ENCODE measurements at regions not wholly inside any gene's neighbourhood (a gene's known extent, or its start where the extent isn't known, plus 50 kb on each side); places are given as distances from the start of the nearest gene placed in this dataset.
"Not testable (repeated sequence)": the region's sequence is repeated elsewhere in the genome, so short reads cannot be mapped to it uniquely, and the experiment has no call there.

DNA sequence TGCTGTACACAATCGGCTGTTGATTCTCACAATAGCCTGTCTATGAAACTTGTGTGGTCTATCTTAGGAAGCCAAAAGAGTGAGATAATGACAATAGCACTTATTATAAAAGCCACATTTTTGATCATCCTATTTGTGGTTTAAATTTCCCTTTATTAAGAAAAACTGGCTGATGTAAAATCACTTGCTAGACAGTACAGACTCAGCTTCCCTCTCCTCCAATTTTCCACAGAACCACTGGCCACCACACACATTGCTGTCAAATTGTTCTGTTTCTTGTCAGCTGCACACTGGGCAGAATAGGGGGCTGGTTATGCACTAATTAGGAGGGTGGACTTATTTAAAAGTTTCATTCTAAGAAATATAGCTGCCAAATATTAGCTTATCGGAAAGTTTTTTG is 425.9 kb downstream of the EPHA3 start:
- Histone ChIP-seq H3K4me1 (ENCODE audit: insufficient read depth, low read length) (peaks cover 14% of the 10 kb centered on the region), H3K36me3 (ENCODE audit: insufficient read depth, low read length) (no peaks in the 10 kb centered on the region), H3K4me3 (ENCODE audit: low read length) (no peak overlapping the region), H3K27ac (ENCODE audit: low read depth, low read length) (no peak overlapping the region), H3K9ac (ENCODE audit: low read depth, low read length) (no peak overlapping the region), H3K27me3 (ENCODE audit: insufficient read depth, low read length) (no peaks in the 10 kb centered on the region), H3K9me3 (ENCODE audit: insufficient read depth, low read depth, low read length) (no peaks in the 10 kb centered on the region; the same call in 1 of the 2 replicates)
- 82% methylated on average over 2 of the region's 2 CpGs for WGBS

DNA sequence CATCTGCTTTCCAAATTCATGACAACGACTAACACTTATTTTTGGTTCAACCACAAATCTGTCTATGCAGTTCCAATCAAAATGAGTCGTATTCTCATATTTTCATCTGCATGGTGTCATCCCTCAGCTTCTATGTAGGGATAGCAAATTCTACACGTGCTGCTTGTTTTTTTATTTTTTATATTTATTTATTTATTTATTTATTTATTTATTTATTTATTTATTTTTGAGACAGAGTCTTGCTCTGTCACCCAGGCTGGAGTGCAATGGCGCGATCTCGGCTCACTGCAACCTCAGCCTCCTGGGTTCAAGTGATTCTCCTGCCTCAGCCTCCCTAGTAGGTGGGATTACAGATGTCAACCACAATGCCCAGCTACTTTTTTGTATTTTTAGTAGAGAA is 447.2 kb downstream of the EPHA3 start:
- H3K27me3 ChIP-seq (ENCODE audit: insufficient read depth, low read length); H3K4me1 ChIP-seq (ENCODE audit: insufficient read depth, low read length); H3K27ac ChIP-seq (ENCODE audit: low read depth, low read length); H3K9ac ChIP-seq (ENCODE audit: low read depth, low read length); H3K36me3 ChIP-seq (ENCODE audit: insufficient read depth, low read length); H3K9me3 ChIP-seq (ENCODE audit: insufficient read depth, low read depth, low read length); H3K4me3 ChIP-seq (ENCODE audit: low read length): not testable (repeated sequence)
- WGBS: 97% methylated on average over 5 of the region's 6 CpGs

DNA sequence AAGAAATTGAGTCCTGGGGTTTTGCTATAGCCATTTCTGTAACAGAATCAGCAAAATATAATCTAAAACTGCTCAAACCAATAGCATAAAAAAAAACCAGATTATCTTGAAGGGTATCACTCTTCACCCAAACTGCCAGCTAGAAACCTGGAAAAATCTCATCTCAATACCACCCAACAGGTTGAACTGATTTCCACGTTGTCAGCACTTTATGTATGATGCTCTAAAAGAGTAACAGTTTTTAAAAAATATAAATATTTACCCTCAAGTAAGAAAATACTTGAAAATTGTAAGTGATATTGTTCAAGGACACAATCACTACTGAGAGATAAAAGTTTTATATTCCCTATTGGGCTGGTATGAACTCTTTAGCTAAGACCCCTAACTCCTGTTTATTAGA is 451.3 kb downstream of the EPHA3 start:
- Histone ChIP-seq H3K9me3 (ENCODE audit: insufficient read depth, low read depth, low read length) (no peaks in the 10 kb centered on the region), H3K27ac (ENCODE audit: low read depth, low read length) (no peak overlapping the region), H3K36me3 (ENCODE audit: insufficient read depth, low read length) (no peaks in the 10 kb centered on the region), H3K27me3 (ENCODE audit: insufficient read depth, low read length) (no peaks in the 10 kb centered on the region), H3K4me1 (ENCODE audit: insufficient read depth, low read length) (no peaks in the 10 kb centered on the region), H3K9ac (ENCODE audit: low read depth, low read length) (no peak overlapping the region), H3K4me3 (ENCODE audit: low read length) (no peak overlapping the region)
- no CpG with 5 or more reads among the region's 1 CpG for WGBS

DNA sequence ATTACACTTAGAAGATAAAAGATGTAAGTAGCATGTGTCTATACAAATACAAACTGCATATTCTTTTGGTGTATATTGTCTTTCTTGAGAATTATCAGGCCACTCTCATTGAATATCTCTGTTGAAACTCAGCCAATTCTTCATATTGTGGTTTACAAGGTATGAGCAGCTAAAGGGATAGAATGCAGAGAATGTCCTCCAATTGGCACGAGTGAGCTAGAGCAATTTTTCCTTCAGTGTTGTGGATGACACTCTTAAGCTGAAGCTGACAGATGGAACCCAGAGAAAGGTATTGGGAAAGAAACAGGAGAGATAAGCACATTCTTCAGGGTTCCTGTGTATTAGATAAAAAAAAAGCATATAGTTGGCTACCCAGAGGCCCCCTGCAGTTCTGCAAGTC is 453.1 kb downstream of the EPHA3 start:
- Histone ChIP-seq H3K9me3 (ENCODE audit: insufficient read depth, low read depth, low read length) (no peaks in the 10 kb centered on the region), H3K4me1 (ENCODE audit: insufficient read depth, low read length) (no peaks in the 10 kb centered on the region), H3K9ac (ENCODE audit: low read depth, low read length) (no peak overlapping the region), H3K27me3 (ENCODE audit: insufficient read depth, low read length) (no peaks in the 10 kb centered on the region), H3K36me3 (ENCODE audit: insufficient read depth, low read length) (no peaks in the 10 kb centered on the region), H3K4me3 (ENCODE audit: low read length) (no peak overlapping the region), H3K27ac (ENCODE audit: low read depth, low read length) (no peak overlapping the region)
- 91% methylated on average over 1 of the region's 1 CpG for WGBS

DNA sequence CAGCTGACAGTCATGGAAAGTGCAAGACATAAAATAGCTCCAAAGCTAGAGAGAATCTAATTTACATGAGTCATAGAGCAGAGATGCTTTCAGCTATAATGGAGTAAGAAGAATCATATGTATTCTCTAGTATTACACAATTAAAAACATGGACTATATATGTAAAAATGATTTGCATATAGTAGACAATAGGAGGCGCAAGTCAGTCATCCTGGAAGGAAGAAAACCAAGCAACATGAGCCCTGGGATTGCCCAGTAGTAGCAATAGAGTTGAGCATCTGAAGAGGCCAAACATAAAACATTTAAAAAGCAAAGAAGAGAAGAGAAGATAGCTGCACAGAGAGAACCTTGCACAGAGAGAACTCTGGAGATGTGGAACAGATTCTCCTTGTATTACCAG is 455.0 kb downstream of the EPHA3 start:
- Histone ChIP-seq H3K27ac (ENCODE audit: low read depth, low read length) (no peak overlapping the region), H3K36me3 (ENCODE audit: insufficient read depth, low read length) (no peaks in the 10 kb centered on the region), H3K4me3 (ENCODE audit: low read length) (no peak overlapping the region), H3K27me3 (ENCODE audit: insufficient read depth, low read length) (no peaks in the 10 kb centered on the region), H3K4me1 (ENCODE audit: insufficient read depth, low read length) (no peaks in the 10 kb centered on the region), H3K9me3 (ENCODE audit: insufficient read depth, low read depth, low read length) (no peaks in the 10 kb centered on the region), H3K9ac (ENCODE audit: low read depth, low read length) (no peak overlapping the region)
- WGBS: 79% methylated on average over 1 of the region's 1 CpG

DNA sequence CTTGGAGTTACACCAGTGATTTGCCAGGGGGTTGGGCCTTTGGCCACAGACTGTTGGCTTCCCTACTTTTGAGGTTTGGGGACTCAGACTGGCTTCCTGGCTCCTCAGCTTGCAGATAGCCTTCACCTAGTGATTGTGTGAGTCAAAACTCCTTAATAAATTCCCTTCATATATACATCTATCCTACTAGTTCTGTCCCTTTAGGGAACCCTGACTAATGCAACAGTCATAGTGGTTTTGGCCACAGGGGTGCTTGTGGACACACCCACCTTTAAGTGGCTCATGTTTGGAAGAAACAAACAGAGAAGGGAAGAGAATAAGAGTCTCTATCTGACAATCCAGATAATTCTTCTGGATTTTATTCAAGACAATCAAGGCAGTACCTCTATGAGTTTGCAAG is 457.7 kb downstream of the EPHA3 start:
- H3K9me3 ChIP-seq (ENCODE audit: insufficient read depth, low read depth, low read length): no peaks in the 10 kb centered on the region
- H3K9ac ChIP-seq (ENCODE audit: low read depth, low read length): no peak overlapping the region
- H3K4me3 ChIP-seq (ENCODE audit: low read length): no peak overlapping the region
- H3K27ac ChIP-seq (ENCODE audit: low read depth, low read length): no peak overlapping the region
- no peaks in the 10 kb centered on the region for H3K36me3 ChIP-seq (ENCODE audit: insufficient read depth, low read length)
- H3K4me1 ChIP-seq (ENCODE audit: insufficient read depth, low read length): no peaks in the 10 kb centered on the region
- no peaks in the 10 kb centered on the region for H3K27me3 ChIP-seq (ENCODE audit: insufficient read depth, low read length)

DNA sequence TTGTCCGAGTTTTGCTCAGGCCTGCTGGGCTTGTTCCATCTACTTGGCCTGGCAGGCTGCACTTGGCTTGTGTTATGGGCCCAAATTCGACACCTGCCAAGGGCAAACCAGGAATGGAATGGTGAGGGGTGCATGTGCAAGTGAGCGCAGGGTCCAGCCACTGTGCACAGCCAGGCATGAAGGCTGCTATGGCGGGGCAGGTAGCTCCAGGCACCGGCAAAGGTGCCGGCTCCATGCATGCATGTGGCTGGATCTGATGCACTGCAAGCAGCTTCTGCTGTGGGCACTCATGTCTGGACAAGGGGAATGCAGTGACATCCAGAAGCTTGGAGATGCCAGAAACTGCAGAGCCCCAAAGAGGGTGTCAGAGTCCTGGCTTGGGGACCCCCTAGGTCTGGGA is 463.0 kb downstream of the EPHA3 start:
- Histone ChIP-seq H3K4me3 (ENCODE audit: low read length) (no peak overlapping the region), H3K36me3 (ENCODE audit: insufficient read depth, low read length) (no peaks in the 10 kb centered on the region), H3K4me1 (ENCODE audit: insufficient read depth, low read length) (no peaks in the 10 kb centered on the region), H3K27me3 (ENCODE audit: insufficient read depth, low read length) (no peaks in the 10 kb centered on the region), H3K27ac (ENCODE audit: low read depth, low read length) (no peak overlapping the region), H3K9ac (ENCODE audit: low read depth, low read length) (no peak overlapping the region), H3K9me3 (ENCODE audit: insufficient read depth, low read depth, low read length) (no peaks in the 10 kb centered on the region)
- WGBS: 87% methylated on average over 6 of the region's 6 CpGs

DNA sequence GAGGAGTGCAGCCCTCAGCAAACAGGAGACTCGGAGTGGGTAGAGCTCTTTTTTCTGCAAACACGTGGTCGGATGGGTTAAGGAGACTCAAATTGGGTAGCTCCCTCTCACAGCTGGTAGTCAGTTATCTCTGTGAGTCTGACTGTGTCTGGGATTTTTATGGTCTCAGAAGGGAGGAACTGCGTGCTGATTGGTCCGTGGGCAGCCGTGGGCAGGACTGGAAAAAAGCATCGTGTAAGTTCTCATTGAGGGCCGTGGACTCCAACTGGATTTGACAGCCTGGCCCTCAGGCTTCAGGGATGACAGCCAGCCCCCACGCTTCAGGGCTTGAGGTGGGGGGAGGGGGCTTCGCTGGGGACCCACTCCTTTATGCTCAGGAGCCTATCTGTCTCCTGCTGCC is 463.9 kb downstream of the EPHA3 start:
- H3K36me3 ChIP-seq (ENCODE audit: insufficient read depth, low read length): no peaks in the 10 kb centered on the region
- no peaks in the 10 kb centered on the region for H3K27me3 ChIP-seq (ENCODE audit: insufficient read depth, low read length)
- 90% methylated on average over 10 of the region's 10 CpGs for WGBS
- no peak overlapping the region for H3K27ac ChIP-seq (ENCODE audit: low read depth, low read length)
- no peaks in the 10 kb centered on the region for H3K4me1 ChIP-seq (ENCODE audit: insufficient read depth, low read length)
- no peak overlapping the region for H3K9ac ChIP-seq (ENCODE audit: low read depth, low read length)
- no peaks in the 10 kb centered on the region for H3K9me3 ChIP-seq (ENCODE audit: insufficient read depth, low read depth, low read length)
- H3K4me3 ChIP-seq (ENCODE audit: low read length): no peak overlapping the region

DNA sequence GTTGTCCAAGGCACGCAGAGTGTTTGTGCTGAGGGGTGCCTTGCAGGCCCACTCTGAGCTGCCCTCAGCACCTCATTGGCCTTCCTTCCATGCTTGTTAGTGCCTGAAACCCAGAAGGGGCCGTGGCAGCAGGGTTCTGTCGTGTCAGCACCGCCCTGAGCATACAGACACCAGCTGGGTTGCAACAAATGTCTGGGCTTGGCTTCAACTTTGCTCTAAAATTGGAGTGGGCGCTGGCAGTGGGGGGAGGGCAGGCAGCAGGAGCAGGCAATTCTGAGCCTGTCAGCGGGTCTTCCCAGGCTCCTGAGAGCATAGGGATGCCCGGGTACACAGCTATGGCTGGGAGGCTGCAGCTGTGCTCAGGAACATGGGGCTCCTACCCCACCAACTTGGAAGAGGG is 464.3 kb downstream of the EPHA3 start:
- Histone ChIP-seq H3K4me1 (ENCODE audit: insufficient read depth, low read length) (no peaks in the 10 kb centered on the region), H3K9me3 (ENCODE audit: insufficient read depth, low read depth, low read length) (no peaks in the 10 kb centered on the region), H3K27me3 (ENCODE audit: insufficient read depth, low read length) (no peaks in the 10 kb centered on the region), H3K9ac (ENCODE audit: low read depth, low read length) (no peak overlapping the region), H3K4me3 (ENCODE audit: low read length) (no peak overlapping the region), H3K27ac (ENCODE audit: low read depth, low read length) (no peak overlapping the region), H3K36me3 (ENCODE audit: insufficient read depth, low read length) (no peaks in the 10 kb centered on the region)
- WGBS: 89% methylated on average over 7 of the region's 7 CpGs

DNA sequence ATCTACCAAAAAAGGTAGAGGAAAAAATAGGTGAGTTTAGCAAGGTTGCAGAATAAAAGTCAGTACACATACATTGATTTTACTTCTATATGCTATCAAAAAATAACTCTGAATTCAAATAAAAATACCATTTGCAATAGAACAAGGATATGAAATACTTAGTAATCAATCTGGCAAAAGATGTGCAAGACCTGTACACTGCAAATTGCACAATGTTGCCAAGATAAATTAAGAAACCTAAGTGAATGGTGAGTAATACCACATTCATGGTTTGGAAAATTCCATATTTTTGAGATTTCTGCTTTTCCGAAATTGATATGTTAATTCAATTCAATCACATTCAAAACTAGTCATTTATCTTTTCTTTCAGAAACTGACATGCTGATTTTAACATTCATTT is 464.8 kb downstream of the EPHA3 start:
- Histone ChIP-seq H3K9me3 (ENCODE audit: insufficient read depth, low read depth, low read length) (no peaks in the 10 kb centered on the region), H3K4me1 (ENCODE audit: insufficient read depth, low read length) (no peaks in the 10 kb centered on the region), H3K36me3 (ENCODE audit: insufficient read depth, low read length) (no peaks in the 10 kb centered on the region), H3K27me3 (ENCODE audit: insufficient read depth, low read length) (no peaks in the 10 kb centered on the region), H3K27ac (ENCODE audit: low read depth, low read length) (no peak overlapping the region), H3K4me3 (ENCODE audit: low read length) (no peak overlapping the region), H3K9ac (ENCODE audit: low read depth, low read length) (no peak overlapping the region)
- WGBS: 100% methylated on average over 1 of the region's 1 CpG

DNA sequence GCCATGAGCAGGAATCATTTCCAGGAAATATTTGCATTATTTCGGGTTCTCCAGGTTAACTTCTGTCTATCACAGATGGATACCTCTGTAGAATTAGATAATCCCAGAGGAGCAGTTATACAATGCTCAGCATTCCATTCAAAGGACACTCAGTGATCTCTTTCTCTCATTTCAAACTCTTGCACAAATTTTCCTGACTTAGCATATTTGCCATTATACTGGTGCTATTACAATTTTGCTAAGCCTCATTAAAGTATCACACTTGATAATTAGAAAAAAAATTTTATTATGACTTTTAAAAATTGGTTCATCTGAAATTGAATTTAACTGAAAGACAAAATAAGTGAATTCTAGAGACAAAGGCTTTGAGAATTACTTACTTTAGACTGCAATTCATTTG is 469.0 kb downstream of the EPHA3 start:
- Histone ChIP-seq H3K36me3 (ENCODE audit: insufficient read depth, low read length) (no peaks in the 10 kb centered on the region), H3K27me3 (ENCODE audit: insufficient read depth, low read length) (no peaks in the 10 kb centered on the region), H3K4me1 (ENCODE audit: insufficient read depth, low read length) (0 out of 2 replicates have a peak, but pooled peaks cover 5% of the 10 kb centered on the region), H3K9me3 (ENCODE audit: insufficient read depth, low read depth, low read length) (no peaks in the 10 kb centered on the region), H3K4me3 (ENCODE audit: low read length) (no peak overlapping the region), H3K9ac (ENCODE audit: low read depth, low read length) (no peak overlapping the region), H3K27ac (ENCODE audit: low read depth, low read length) (no peak overlapping the region)
- 97% methylated on average over 1 of the region's 1 CpG for WGBS

DNA sequence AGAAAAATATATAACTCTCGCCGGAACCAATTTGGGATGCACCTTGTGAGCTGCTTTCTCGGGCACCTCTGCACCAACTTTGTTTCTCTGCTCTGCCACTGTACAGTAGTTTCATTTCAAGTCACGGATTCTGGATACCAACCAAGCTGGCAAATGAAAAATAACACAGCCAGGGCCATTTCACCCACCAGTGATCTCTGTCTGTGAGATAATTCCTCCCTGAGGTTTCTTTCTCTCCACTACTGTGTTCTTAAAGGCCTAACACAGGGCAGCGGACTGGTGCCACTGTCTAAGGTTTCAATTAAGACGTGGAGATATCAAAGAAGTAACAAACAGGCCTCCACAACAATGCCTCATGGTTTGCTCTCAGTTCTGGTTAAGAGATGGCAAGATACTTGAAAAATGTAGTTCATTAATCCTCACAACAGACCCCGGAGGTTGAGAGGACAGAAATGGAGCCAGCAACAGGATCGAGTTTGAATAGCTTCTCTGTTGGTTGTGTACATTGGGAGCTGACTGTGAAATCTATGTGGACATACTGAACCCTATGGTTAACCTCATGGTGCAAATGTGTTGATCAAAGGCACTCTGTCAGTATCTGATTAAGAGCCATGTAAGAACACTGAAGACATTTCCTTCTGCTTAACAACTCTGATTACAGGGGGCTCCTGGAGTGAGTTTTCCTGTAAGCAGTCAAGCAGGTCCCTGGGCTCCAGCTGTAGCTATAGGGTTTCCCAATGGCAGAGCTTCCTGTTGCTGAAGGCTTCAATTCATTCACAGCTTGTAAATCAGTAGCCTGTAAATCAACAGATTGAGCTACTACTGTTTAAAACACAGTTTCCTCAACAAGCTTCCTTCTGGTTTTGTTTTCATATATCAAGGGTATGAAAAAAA is 470.5 kb downstream of the EPHA3 start:
- WGBS: 90% methylated on average over 8 of the region's 8 CpGs
- H3K4me3 ChIP-seq (ENCODE audit: low read length): no peak overlapping the region
- H3K27ac ChIP-seq (ENCODE audit: low read depth, low read length): no peak overlapping the region

More for the DNA sequence above, 470.5 kb downstream of the EPHA3 start:
- no peaks in the 10 kb centered on the region for H3K36me3 ChIP-seq (ENCODE audit: insufficient read depth, low read length)
- H3K4me1 ChIP-seq (ENCODE audit: insufficient read depth, low read length): 0 out of 2 replicates have a peak, but pooled peaks cover 5% of the 10 kb centered on the region
- H3K9ac ChIP-seq (ENCODE audit: low read depth, low read length): no peak overlapping the region
- H3K9me3 ChIP-seq (ENCODE audit: insufficient read depth, low read depth, low read length): no peaks in the 10 kb centered on the region
- no peaks in the 10 kb centered on the region for H3K27me3 ChIP-seq (ENCODE audit: insufficient read depth, low read length)

Measured in HUES64 (cell line).